Natural killer cell (primary cell): ENCODE measurements at regions not wholly inside any gene's neighbourhood (a gene's known extent, or its start where the extent isn't known, plus 50 kb on each side); places are given as distances from the start of the nearest gene placed in this dataset.

Source experiments
- ATAC-seq, 3 donors: fragments of 150-1000 bp in 2 of 3; fragments of 200-7000 bp in 1 of 3; cut with Tn5 transposase; 1 replicate in 1 of 3; 2 replicates in 2 of 3; pipeline ENCODE4 v1.10.0; 2021; ENCODE audit warnings: mild to moderate bottlenecking in 2 of 3, moderate library complexity in 2 of 3
- DNase-seq, 2 donors: peaks; one replicate each; pipeline versions ENCODE4 v3.0.0 to v3.0.0-alpha.2; 2013 to 2021; ENCODE audit warnings: mixed read lengths in 1 of 2
- H3K27ac ChIP-seq: one replicate; pipeline ENCODE4 v1.5.1; 2013; ENCODE audit warnings: mild to moderate bottlenecking, low read length
- H3K27me3 ChIP-seq: one replicate; pipeline ENCODE4 v1.6.1; 2013; ENCODE audit warnings: low read length; ENCODE audit not compliant: control insufficient read depth, insufficient read depth
- H3K36me3 ChIP-seq: one replicate; pipeline ENCODE4 v1.6.1; 2013; ENCODE audit warnings: low read length; ENCODE audit not compliant: control insufficient read depth, insufficient read depth
- H3K4me1 ChIP-seq: one replicate; pipeline ENCODE4 v1.6.1; 2013; ENCODE audit warnings: low read length; ENCODE audit not compliant: control insufficient read depth, insufficient read depth
- H3K4me3 ChIP-seq: one replicate; pipeline ENCODE4 v1.5.1; 2013; ENCODE audit warnings: low read length
- H3K9me3 ChIP-seq: one replicate; pipeline ENCODE4 v1.6.1; 2013; ENCODE audit warnings: low read length; ENCODE audit not compliant: control insufficient read depth, insufficient read depth
- H3K27ac Mint-ChIP-seq, 2 donors: one replicate each; pipeline ENCODE4 v1.8.0; 2022; ENCODE audit warnings: mild to moderate bottlenecking in 2 of 2, mixed read lengths in 2 of 2, moderate library complexity in 1 of 2
- H3K27me3 Mint-ChIP-seq, 2 donors: one replicate each; pipeline ENCODE4 v1.8.0; 2022; ENCODE audit warnings: low read depth in 2 of 2, mixed read lengths in 2 of 2
- H3K36me3 Mint-ChIP-seq: one replicate; pipeline ENCODE4 v1.8.0; 2022; ENCODE audit warnings: mixed read lengths
- H3K4me1 Mint-ChIP-seq, 2 donors: one replicate each; pipeline ENCODE4 v1.8.0; 2022; ENCODE audit warnings: mixed read lengths in 2 of 2
- H3K4me3 Mint-ChIP-seq: one replicate; pipeline ENCODE4 v1.8.0; 2022; ENCODE audit warnings: mild to moderate bottlenecking, moderate library complexity, mixed read lengths
- H3K9me3 Mint-ChIP-seq, 2 donors: one replicate each; pipeline ENCODE4 v1.8.0; 2022; ENCODE audit warnings: mixed read lengths in 2 of 2
- CTCF ChIP-seq: fragments of 200-600 bp; IDR thresholded peaks from one replicate; pipeline ENCODE4 v1.8.0; 2022; ENCODE audit warnings: antibody characterized with exemption
- WGBS: methylation state at CpG from one replicate; pipeline ENCODE4 v1.1.7; 2013; ENCODE audit warnings: missing lambda C conversion rate; ENCODE audit not compliant: insufficient coverage; 5-methylcytosine and 5-hydroxymethylcytosine counted together
- intact Hi-C: fragments of 100-400 bp; cut with micrococcal nuclease; formaldehyde crosslinking; loops from one replicate; pipeline ENCODE4 v1.14.2; 2022

DNA sequence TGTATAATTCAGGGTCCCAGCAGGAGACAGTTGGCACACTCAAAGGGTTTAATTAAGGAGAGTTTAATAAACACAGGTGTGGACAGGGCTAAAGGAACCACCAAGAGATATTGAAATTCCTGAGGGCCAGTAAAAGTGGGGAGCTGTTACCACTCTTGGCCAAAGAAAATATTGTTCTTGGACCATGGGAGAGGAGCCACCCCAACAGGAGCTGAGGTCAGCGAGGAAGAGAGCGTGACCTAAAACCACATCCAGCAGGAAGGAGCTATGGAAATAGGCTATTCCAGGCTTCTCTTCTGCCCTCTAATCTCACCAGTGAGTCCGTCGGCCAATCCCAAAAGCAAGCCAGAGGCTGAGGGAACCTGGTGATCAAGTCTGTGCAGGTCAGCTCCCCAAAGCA lies 390.8 kb downstream of the MED13L start:
- ATAC-seq: no peak
- Mint-ChIP-seq H3K27ac (no peak overlapping the region), H3K27me3 (peaks cover 16 to 41% of the 10 kb centered on the region in 2 donors), H3K4me1 (no peaks in the 10 kb centered on the region), H3K4me3 (no peak overlapping the region), H3K9me3 (no peaks in the 10 kb centered on the region), H3K36me3 (no peaks in the 10 kb centered on the region)
- no peak for TF ChIP-seq CTCF
- no peak for DNase-seq
- intact Hi-C loops: no loop called here
- H3K9me3 ChIP-seq: no peaks in the 10 kb centered on the region
- no peaks in the 10 kb centered on the region for H3K4me1 ChIP-seq
- WGBS: 68% methylated on average over 4 of the region's 4 CpGs
- H3K4me3 ChIP-seq: no peak overlapping the region
- no peaks in the 10 kb centered on the region for H3K27me3 ChIP-seq
- H3K36me3 ChIP-seq: no peaks in the 10 kb centered on the region
- H3K27ac ChIP-seq: no peak overlapping the region

DNA sequence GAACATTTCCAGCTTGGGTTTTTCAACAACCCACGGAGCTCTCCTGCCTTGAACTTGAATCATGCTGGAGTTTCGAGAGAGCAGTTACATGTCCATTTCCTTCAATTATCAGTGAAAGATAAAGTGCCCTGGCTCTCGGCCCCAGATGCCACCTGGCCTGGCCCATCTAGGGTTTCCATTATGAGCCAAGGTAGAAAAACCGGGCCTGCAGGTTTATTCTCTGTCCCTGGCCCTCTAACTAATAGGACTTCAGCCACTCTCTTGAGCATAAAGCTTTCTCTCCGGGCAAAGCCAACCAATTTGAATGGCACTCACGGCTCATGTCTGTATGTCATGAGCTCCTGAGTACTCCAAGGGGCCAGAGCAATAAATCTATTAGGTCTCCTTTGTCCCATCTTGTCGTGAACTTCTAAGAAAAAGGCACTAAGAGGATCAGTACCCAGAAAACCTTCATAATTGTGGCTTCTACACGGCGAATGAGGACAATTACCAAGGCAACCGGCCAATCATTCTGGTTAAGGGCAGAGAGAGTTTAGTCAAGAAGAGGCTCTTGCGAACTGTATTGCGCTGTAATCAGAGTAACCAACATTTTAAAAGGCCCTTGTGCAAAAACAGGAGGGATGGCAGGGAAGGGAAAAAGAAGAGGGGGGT lies 392.3 kb downstream of the MED13L start:
- no peak overlapping the region for H3K4me3 ChIP-seq
- no peaks in the 10 kb centered on the region for H3K36me3 ChIP-seq
- no peak for ATAC-seq
- no peak for DNase-seq
- H3K4me1 ChIP-seq: no peaks in the 10 kb centered on the region
- Mint-ChIP-seq H3K36me3 (no peaks in the 10 kb centered on the region), H3K4me1 (no peaks in the 10 kb centered on the region), H3K4me3 (no peak overlapping the region), H3K9me3 (no peaks in the 10 kb centered on the region), H3K27me3 (peaks cover 14 to 33% of the 10 kb centered on the region in 2 donors), H3K27ac (no peak overlapping the region)
- no peak overlapping the region for H3K27ac ChIP-seq
- intact Hi-C loops: no loop called here
- WGBS: 81% methylated on average over 12 of the region's 12 CpGs
- H3K9me3 ChIP-seq: no peaks in the 10 kb centered on the region
- no peaks in the 10 kb centered on the region for H3K27me3 ChIP-seq
- no peak for TF ChIP-seq CTCF

DNA sequence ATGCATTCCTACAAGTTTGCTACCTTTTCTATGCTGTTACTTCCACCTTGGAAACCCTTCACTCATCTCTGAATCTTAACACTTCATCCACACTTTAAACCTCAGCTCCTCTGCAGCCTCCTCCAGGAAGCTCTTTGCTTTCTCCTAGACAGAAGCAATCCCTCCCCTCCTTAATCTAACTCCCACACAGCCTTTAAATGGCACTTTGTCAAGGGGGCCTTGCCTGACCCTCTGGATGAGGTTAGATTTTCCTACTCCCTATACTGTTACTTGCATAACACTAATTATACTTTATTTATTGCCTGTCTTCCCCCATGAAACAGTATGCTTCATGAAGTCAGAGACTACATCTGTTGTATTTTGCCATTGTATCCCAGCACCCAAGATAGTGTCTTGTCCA lies 394.6 kb downstream of the MED13L start:
- peaks cover 25 to 46% of the 10 kb centered on the region in 2 donors for H3K27me3 Mint-ChIP-seq
- H3K4me3 Mint-ChIP-seq: no peak overlapping the region

More for the DNA sequence above, 394.6 kb downstream of the MED13L start:
- Histone ChIP-seq H3K9me3 (no peaks in the 10 kb centered on the region), H3K27ac (no peak overlapping the region), H3K4me1 (no peaks in the 10 kb centered on the region), H3K4me3 (no peak overlapping the region), H3K27me3 (no peaks in the 10 kb centered on the region), H3K36me3 (no peaks in the 10 kb centered on the region)
- intact Hi-C loops: no loop called here
- Mint-ChIP-seq H3K36me3 (no peaks in the 10 kb centered on the region), H3K9me3 (no peaks in the 10 kb centered on the region), H3K27ac (no peak overlapping the region), H3K4me1 (no peaks in the 10 kb centered on the region)
- DNase-seq (no peak), ATAC-seq (no peak)
- no peak for TF ChIP-seq CTCF
